GM23248 (cell line): ENCODE measurements at regions not wholly inside any gene's neighbourhood (a gene's known extent, or its start where the extent isn't known, plus 50 kb on each side); places are given as distances from the start of the nearest gene placed in this dataset.

Experiments used
- DNase-seq: peaks from one replicate; pipeline ENCODE4 v3.0.0-alpha.2; 2015
- H2AFZ ChIP-seq: fragments of 200-600 bp; sonication (generic); 2 replicates; pipeline ENCODE4 v1.6.1; 2016; ENCODE audit warnings: antibody characterized with exemption
- H3F3A ChIP-seq: fragments of 200-600 bp; sonication (generic); 2 replicates; pipeline ENCODE4 v1.6.1; 2016; ENCODE audit warnings: mild to moderate bottlenecking, antibody characterized with exemption, mixed run types; ENCODE audit not compliant: insufficient read depth
- H3K27ac ChIP-seq: fragments of 200-600 bp; sonication (generic); 2 replicates; pipeline ENCODE4 v1.5.1; 2016; ENCODE audit warnings: mild to moderate bottlenecking
- H3K27me3 ChIP-seq: fragments of 200-600 bp; sonication (generic); replicated peaks from 2 replicates; pipeline ENCODE4 v1.6.1; 2016; ENCODE audit warnings: mild to moderate bottlenecking; ENCODE audit not compliant: insufficient read depth
- H3K36me3 ChIP-seq: fragments of 200-600 bp; sonication (generic); 2 replicates; pipeline ENCODE4 v1.6.1; 2016; ENCODE audit warnings: low read depth, mild to moderate bottlenecking
- H3K4me1 ChIP-seq: fragments of 200-600 bp; sonication (generic); 2 replicates; pipeline ENCODE4 v1.6.1; 2016; ENCODE audit warnings: mild to moderate bottlenecking; ENCODE audit not compliant: insufficient read depth
- H3K4me2 ChIP-seq: fragments of 200-600 bp; sonication (generic); one replicate; pipeline ENCODE4 v1.6.1; 2016; ENCODE audit warnings: mild to moderate bottlenecking; ENCODE audit not compliant: unreplicated experiment
- H3K4me3 ChIP-seq: fragments of 200-600 bp; sonication (generic); 2 replicates; pipeline ENCODE4 v1.5.1; 2016; ENCODE audit warnings: mild to moderate bottlenecking
- H3K79me2 ChIP-seq: fragments of 200-600 bp; sonication (generic); 2 replicates; pipeline ENCODE4 v1.6.1; 2016; ENCODE audit warnings: mild to moderate bottlenecking; ENCODE audit not compliant: insufficient read depth
- H3K9ac ChIP-seq: fragments of 200-600 bp; sonication (generic); 2 replicates; pipeline ENCODE4 v1.6.1; 2016; ENCODE audit warnings: mild to moderate bottlenecking
- H3K9me2 ChIP-seq: fragments of 200-600 bp; sonication (generic); 2 replicates; pipeline ENCODE4 v1.6.1; 2016; ENCODE audit warnings: mixed run types, mild to moderate bottlenecking, moderate library complexity; ENCODE audit not compliant: insufficient read depth
- H3K9me3 ChIP-seq: fragments of 200-600 bp; sonication (generic); one replicate; pipeline ENCODE4 v1.6.1; 2017; ENCODE audit warnings: low read depth
- H4K20me1 ChIP-seq: fragments of 200-600 bp; sonication (generic); 2 replicates; pipeline ENCODE4 v1.6.0; 2016; ENCODE audit not compliant: insufficient read depth
- EZH2 ChIP-seq: fragments of 200-600 bp; sonication (generic); IDR thresholded peaks from 2 replicates; pipeline ENCODE4 v1.6.1; 2018; ENCODE audit warnings: antibody characterized with exemption, mild to moderate bottlenecking; ENCODE audit not compliant: insufficient read depth, poor library complexity, severe bottlenecking
- EZH2phosphoT487 ChIP-seq: fragments of 200-600 bp; sonication (generic); IDR thresholded peaks from 2 replicates; pipeline ENCODE4 v1.6.1; 2018; ENCODE audit warnings: antibody characterized with exemption, moderate library complexity, mild to moderate bottlenecking, low read depth; ENCODE audit not compliant: insufficient read depth
- WGBS, 2 experiments: methylation state at CpG; one replicate each; pipeline ENCODE4 v1.1.6; 2015 to 2017; ENCODE audit warnings: low lambda C conversion rate in 2 of 2, low coverage in 1 of 2; ENCODE audit errors: missing lambda C conversion rate in 2 of 2; 5-methylcytosine and 5-hydroxymethylcytosine counted together
- in situ Hi-C: fragments of 300-500 bp; cut with MboI; formaldehyde crosslinking; loops from 2 replicates; pipeline ENCODE4 v1.15.0; 2020

GRCh38 chr14:59116984-59117415 lies 71.5 kb upstream of the DAAM1 start:
- in situ Hi-C loops = no loop called here
- no peak overlapping the region for H2AFZ ChIP-seq
- no peak overlapping the region for H3K4me3 ChIP-seq
- no peak for TF ChIP-seq EZH2phosphoT487
- no peak for TF ChIP-seq EZH2
- H3K9ac ChIP-seq = no peak overlapping the region
- 0 out of 2 replicates have a peak, but pooled peaks cover 6% of the 10 kb centered on the region for H3K4me1 ChIP-seq
- no peaks in the 10 kb centered on the region for H3F3A ChIP-seq
- no peak overlapping the region for H3K27ac ChIP-seq
- H3K27me3 ChIP-seq = no peaks in the 10 kb centered on the region
- H3K36me3 ChIP-seq = no peaks in the 10 kb centered on the region
- H3K9me2 ChIP-seq = no peaks in the 10 kb centered on the region
- H3K4me2 ChIP-seq = no peak overlapping the region
- DNase-seq = peak; percentile 19
- no peaks in the 10 kb centered on the region for H3K79me2 ChIP-seq
- no peaks in the 10 kb centered on the region for H4K20me1 ChIP-seq
- 74 to 81% methylated on average over 2 of the region's 2 CpGs for WGBS, 2 experiments
- H3K9me3 ChIP-seq = no peaks in the 10 kb centered on the region

DNA sequence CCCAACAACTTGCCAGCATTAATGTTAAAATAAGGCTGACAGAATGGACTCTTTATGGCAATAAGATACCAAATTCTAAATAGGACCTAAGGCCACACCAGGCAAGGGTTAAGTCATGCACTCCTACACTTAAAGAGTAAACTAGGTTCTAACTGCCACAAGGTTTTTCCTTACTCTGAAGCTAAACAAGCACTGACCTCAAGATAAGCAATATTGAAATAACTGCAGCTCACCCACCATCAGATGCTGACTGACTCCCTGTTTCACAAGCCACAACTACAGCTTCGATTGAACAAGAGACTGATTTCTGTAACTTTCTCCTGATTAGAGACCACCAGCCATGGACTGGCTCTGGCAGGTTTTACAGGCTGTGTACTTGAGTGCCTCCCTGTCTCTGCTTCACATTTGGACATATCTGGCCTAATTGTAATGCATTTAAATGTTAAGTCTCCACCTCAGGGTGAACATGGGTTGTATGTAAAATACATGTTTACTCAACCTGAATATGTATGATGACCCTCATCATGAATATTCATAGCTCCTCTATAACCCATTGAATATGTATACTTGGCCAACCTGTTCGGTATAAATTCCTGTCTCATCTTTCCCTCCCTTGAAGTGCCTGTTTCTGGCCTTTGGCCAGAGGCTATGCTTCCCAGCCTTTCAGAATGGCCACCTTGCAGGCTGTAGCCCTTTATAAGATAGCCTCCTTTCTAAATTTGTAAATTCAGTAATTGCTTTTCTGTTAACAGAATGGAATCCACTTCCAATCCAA lies 70.5 kb upstream of the DAAM1 start:
- TF ChIP-seq EZH2 (no peak), EZH2phosphoT487 (no peak)
- Histone ChIP-seq H3K79me2 (no peaks in the 10 kb centered on the region), H3K4me2 (no peak overlapping the region), H3K9me3 (no peaks in the 10 kb centered on the region), H3K9ac (no peak overlapping the region), H3K27me3 (no peaks in the 10 kb centered on the region), H3K36me3 (no peaks in the 10 kb centered on the region), H3K4me3 (no peak overlapping the region), H3K27ac (no peak overlapping the region), H4K20me1 (no peaks in the 10 kb centered on the region), H2AFZ (no peak overlapping the region), H3K4me1 (0 out of 2 replicates have a peak, but pooled peaks cover 6% of the 10 kb centered on the region), H3F3A (no peaks in the 10 kb centered on the region; the same call in 1 of the 2 replicates), H3K9me2 (no peaks in the 10 kb centered on the region)
- 49 to 52% methylated on average over 2 of the region's 2 CpGs for WGBS, 2 experiments
- no peak for DNase-seq
- in situ Hi-C loops = no loop called here

DNA sequence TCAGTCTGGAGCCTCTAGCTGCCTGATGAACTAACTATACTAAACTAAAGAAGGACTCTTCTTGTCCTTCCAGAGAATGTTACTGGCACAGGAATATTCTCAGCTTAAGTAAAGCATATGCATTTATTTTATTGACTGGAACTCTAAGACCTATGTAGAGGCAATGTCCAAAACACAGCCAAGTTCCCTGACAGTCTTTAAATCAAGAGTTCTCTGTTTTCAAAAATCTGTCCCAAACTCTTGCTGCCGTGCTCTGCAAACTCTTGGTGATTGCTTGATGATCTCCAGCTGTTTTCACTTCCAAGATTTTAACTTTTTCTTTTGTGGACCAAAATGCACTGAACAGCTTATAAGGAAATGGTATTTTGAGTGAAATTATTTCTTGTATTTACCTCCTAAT lies 67.5 kb upstream of the DAAM1 start:
- Histone ChIP-seq H3K9me2 (no peaks in the 10 kb centered on the region), H4K20me1 (no peaks in the 10 kb centered on the region), H3K79me2 (no peaks in the 10 kb centered on the region), H3K4me2 (no peak overlapping the region), H3F3A (peaks cover 8% of the 10 kb centered on the region), H3K9me3 (no peaks in the 10 kb centered on the region), H3K4me1 (peaks cover 16% of the 10 kb centered on the region; the same call in 1 of the 2 replicates), H3K36me3 (no peaks in the 10 kb centered on the region), H3K27me3 (no peaks in the 10 kb centered on the region), H3K9ac (no peak overlapping the region), H2AFZ (no peak overlapping the region), H3K27ac (no peak overlapping the region), H3K4me3 (no peak overlapping the region)
- in situ Hi-C loops = loop anchor here (10.0 kb wide), 2 partner anchors 476 to 616 kb away; no protein-coding TSS in a partner anchor
- DNase-seq = no peak
- TF ChIP-seq EZH2phosphoT487 (no peak), EZH2 (no peak)
- WGBS, 2 experiments = 19 to 27% methylated on average over 1 of the region's 1 CpG

DNA sequence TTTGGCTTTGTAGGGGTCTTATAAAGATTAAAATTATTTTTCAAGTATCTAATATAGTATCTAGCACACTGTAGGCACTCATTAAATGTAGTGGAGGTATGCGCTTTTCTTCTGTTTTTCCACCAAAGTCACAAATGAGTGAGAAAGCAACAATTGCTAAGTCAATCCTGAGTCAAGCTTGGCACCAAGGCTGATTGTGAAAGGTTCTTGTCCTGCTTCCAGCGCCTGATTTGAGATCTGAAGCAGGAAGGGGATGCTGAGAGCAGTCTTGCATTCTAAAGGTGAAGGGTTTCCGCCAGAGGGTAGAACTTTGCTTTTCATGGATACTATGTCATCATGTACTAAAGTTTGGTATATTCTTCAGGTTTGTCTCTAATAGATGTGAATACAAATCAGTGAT lies 64.9 kb upstream of the DAAM1 start:
- Histone ChIP-seq H3K27me3 (no peaks in the 10 kb centered on the region), H3K9ac (no peak overlapping the region), H3K9me2 (no peaks in the 10 kb centered on the region), H3K4me2 (no peak overlapping the region), H3K36me3 (no peaks in the 10 kb centered on the region), H3K79me2 (no peaks in the 10 kb centered on the region), H3K4me1 (peaks cover 10% of the 10 kb centered on the region; the same call in 1 of the 2 replicates), H2AFZ (no peak overlapping the region), H3F3A (peaks cover 8% of the 10 kb centered on the region), H3K4me3 (no peak overlapping the region), H4K20me1 (no peaks in the 10 kb centered on the region), H3K9me3 (no peaks in the 10 kb centered on the region), H3K27ac (no peak overlapping the region)
- in situ Hi-C loops = loop anchor here (10.0 kb wide), 2 partner anchors 479 to 619 kb away; no protein-coding TSS in a partner anchor
- TF ChIP-seq EZH2phosphoT487 (no peak), EZH2 (no peak)
- peak; percentile 84 for DNase-seq
- 23 to 27% methylated on average over 3 of the region's 3 CpGs for WGBS, 2 experiments
